ENCODE measurements at regions not wholly inside any gene's neighbourhood (a gene's known extent, or its start where the extent isn't known, plus 50 kb on each side); places are given as distances from the start of the nearest gene placed in this dataset.

GRCh38 chr3:124478830-124479229 is 251.4 kb upstream of the UMPS start:
- H3K4me1 Mint-ChIP-seq (ENCODE audit: low read depth, unreplicated experiment): no peaks in the 10 kb centered on the region
- intact Hi-C loops (cut with micrococcal nuclease; ENCODE audit: unreplicated experiment): no loop called here
- H3K4me1 ChIP-seq: no peaks in the 10 kb centered on the region
- no peaks in the 10 kb centered on the region for H3K9me3 ChIP-seq
- H3K27me3 ChIP-seq (replicated peaks; ENCODE audit: control insufficient read depth, insufficient read depth, low read length): no peaks in the 10 kb centered on the region; the same call in 1 of the 2 replicates
- H3K36me3 ChIP-seq (ENCODE audit: control insufficient read depth, insufficient read depth, low read length): no peaks in the 10 kb centered on the region
- H3K27me3 Mint-ChIP-seq (ENCODE audit: insufficient read depth, unreplicated experiment): peaks cover 18% of the 10 kb centered on the region
- ChIA-PET CTCF (no interaction called here), POLR2A (no interaction called here)
- H3K4me3 ChIP-seq (ENCODE audit: low read depth, low read length): no peak overlapping the region
- TF ChIP-seq CTCF (IDR thresholded peaks at IDR 0.05; ENCODE audit: insufficient read depth in 1 of 2, low read depth in 1 of 2, low read length in 1 of 2, severe bottlenecking in 1 of 2, unreplicated experiment in 1 of 2): no peak
- BruUV-seq (replicated peaks): no TSS peak
- no peaks in the 10 kb centered on the region for H3K36me3 Mint-ChIP-seq (ENCODE audit: insufficient read depth, unreplicated experiment)
- DNase-seq: no peak
- no peak overlapping the region for H3K4me3 Mint-ChIP-seq (ENCODE audit: unreplicated experiment)
- no peaks in the 10 kb centered on the region for H3K9me3 Mint-ChIP-seq (ENCODE audit: unreplicated experiment)
- no peak overlapping the region for H3K27ac Mint-ChIP-seq (ENCODE audit: unreplicated experiment)

GRCh38 chr3:124483915-124484470 is 246.3 kb upstream of the UMPS start:
- no TSS peak for BruUV-seq (replicated peaks)
- Mint-ChIP-seq H3K9me3 (ENCODE audit: unreplicated experiment) (no peaks in the 10 kb centered on the region), H3K4me3 (ENCODE audit: unreplicated experiment) (no peak overlapping the region), H3K27ac (ENCODE audit: unreplicated experiment) (no peak overlapping the region), H3K36me3 (ENCODE audit: insufficient read depth, unreplicated experiment) (no peaks in the 10 kb centered on the region), H3K4me1 (ENCODE audit: low read depth, unreplicated experiment) (no peaks in the 10 kb centered on the region), H3K27me3 (ENCODE audit: insufficient read depth, unreplicated experiment) (peaks cover 11% of the 10 kb centered on the region)
- no peak for TF ChIP-seq CTCF (IDR thresholded peaks at IDR 0.05; ENCODE audit: insufficient read depth in 1 of 2, low read depth in 1 of 2, low read length in 1 of 2, severe bottlenecking in 1 of 2, unreplicated experiment in 1 of 2)
- H3K36me3 ChIP-seq (ENCODE audit: control insufficient read depth, insufficient read depth, low read length): no peaks in the 10 kb centered on the region
- ChIA-PET CTCF (no interaction called here), POLR2A (no interaction called here)
- H3K4me3 ChIP-seq (ENCODE audit: low read depth, low read length): no peak overlapping the region
- no peaks in the 10 kb centered on the region for H3K9me3 ChIP-seq
- H3K4me1 ChIP-seq: no peaks in the 10 kb centered on the region
- no peaks in the 10 kb centered on the region; the same call in 1 of the 2 replicates for H3K27me3 ChIP-seq (replicated peaks; ENCODE audit: control insufficient read depth, insufficient read depth, low read length)
- intact Hi-C loops (cut with micrococcal nuclease; ENCODE audit: unreplicated experiment): no loop called here
- no peak for DNase-seq

GRCh38 chr3:124486324-124486723 is 243.9 kb upstream of the UMPS start:
- no peak for DNase-seq
- no peaks in the 10 kb centered on the region for H3K36me3 Mint-ChIP-seq (ENCODE audit: insufficient read depth, unreplicated experiment)
- Histone ChIP-seq H3K9me3 (no peaks in the 10 kb centered on the region), H3K4me3 (ENCODE audit: low read depth, low read length) (no peak overlapping the region), H3K4me1 (no peaks in the 10 kb centered on the region), H3K36me3 (ENCODE audit: control insufficient read depth, insufficient read depth, low read length) (no peaks in the 10 kb centered on the region), H3K27me3 (replicated peaks; ENCODE audit: control insufficient read depth, insufficient read depth, low read length) (no peaks in the 10 kb centered on the region; the same call in 1 of the 2 replicates)
- no peaks in the 10 kb centered on the region for H3K4me1 Mint-ChIP-seq (ENCODE audit: low read depth, unreplicated experiment)
- POLR2A ChIA-PET: no interaction called here
- H3K9me3 Mint-ChIP-seq (ENCODE audit: unreplicated experiment): no peaks in the 10 kb centered on the region
- BruUV-seq (replicated peaks): no TSS peak
- no peak overlapping the region for H3K27ac Mint-ChIP-seq (ENCODE audit: unreplicated experiment)
- peak in 1 of 2 experiments; percentile 28 for TF ChIP-seq CTCF (IDR thresholded peaks at IDR 0.05; ENCODE audit: insufficient read depth in 1 of 2, low read depth in 1 of 2, low read length in 1 of 2, severe bottlenecking in 1 of 2, unreplicated experiment in 1 of 2)
- intact Hi-C loops (cut with micrococcal nuclease; ENCODE audit: unreplicated experiment): no loop called here
- H3K27me3 Mint-ChIP-seq (ENCODE audit: insufficient read depth, unreplicated experiment): peaks cover 10% of the 10 kb centered on the region
- CTCF ChIA-PET: interaction anchor here (1.0 to 1.5 kb wide), 2 partner anchors 65 to 80 kb away, joined by 3 to 11 read pairs; no protein-coding TSS in a partner anchor
- no peak overlapping the region for H3K4me3 Mint-ChIP-seq (ENCODE audit: unreplicated experiment)
